Neural cell (in vitro differentiated cells): ENCODE measurements at regions not wholly inside any gene's neighbourhood (a gene's known extent, or its start where the extent isn't known, plus 50 kb on each side); places are given as distances from the start of the nearest gene placed in this dataset.

Experiments used
- H2AFZ ChIP-seq: fragments of 200-600, 300-800 bp; sonication (generic), shearing (Covaris generic); 2 replicates; pipeline ENCODE4 v1.6.0; 2014; ENCODE audit warnings: low read depth, mild to moderate bottlenecking, antibody characterized with exemption, low read length, moderate library complexity
- H3F3A ChIP-seq: fragments of 200-600 bp; shearing (Covaris generic); 2 replicates; pipeline ENCODE4 v1.6.1; 2016; ENCODE audit warnings: mild to moderate bottlenecking, moderate library complexity, mixed read lengths, antibody characterized with exemption, low read length; ENCODE audit not compliant: insufficient read depth, poor library complexity, severe bottlenecking
- H3K27ac ChIP-seq: fragments of 200-600, 300-800 bp; sonication (generic), shearing (Covaris generic); 2 replicates; pipeline ENCODE4 v1.5.1; 2014; ENCODE audit warnings: mild to moderate bottlenecking, low read length, moderate library complexity
- H3K27me3 ChIP-seq: fragments of 300-800, 200-600 bp; sonication (generic), shearing (Covaris generic); 2 replicates; pipeline ENCODE4 v1.6.0; 2014; ENCODE audit warnings: mild to moderate bottlenecking, low read depth, low read length, moderate library complexity; ENCODE audit not compliant: insufficient read depth
- H3K36me3 ChIP-seq: fragments of 300-800, 200-600 bp; sonication (generic), shearing (Covaris generic); 2 replicates; pipeline ENCODE4 v1.5.1; 2014; ENCODE audit warnings: mild to moderate bottlenecking, antibody characterized with exemption, low read length, moderate library complexity; ENCODE audit not compliant: insufficient read depth
- H3K4me2 ChIP-seq: fragments of 300-800, 200-600 bp; sonication (generic), shearing (Covaris generic); 2 replicates; pipeline ENCODE4 v1.6.0; 2014; ENCODE audit warnings: mild to moderate bottlenecking, low read length
- H3K4me3 ChIP-seq: fragments of 300-800, 200-600 bp; sonication (generic), shearing (Covaris generic); 2 replicates; pipeline ENCODE4 v1.5.1; 2014; ENCODE audit warnings: mild to moderate bottlenecking, low read length, moderate library complexity
- H3K79me2 ChIP-seq: fragments of 200-600 bp; shearing (Covaris generic); replicated peaks from 2 replicates; pipeline ENCODE4 v1.6.0; 2014; ENCODE audit warnings: mild to moderate bottlenecking, low read length, moderate library complexity; ENCODE audit not compliant: insufficient read depth
- H3K9ac ChIP-seq: fragments of 300-800, 200-600 bp; sonication (generic), shearing (Covaris generic); 2 replicates; pipeline ENCODE4 v1.6.1; 2016; ENCODE audit warnings: mild to moderate bottlenecking, low read length, mixed read lengths
- H3K9me2 ChIP-seq: fragments of 200-600 bp; shearing (Covaris generic); 2 replicates; pipeline ENCODE4 v1.6.1; 2016; ENCODE audit warnings: mild to moderate bottlenecking, low read length, mixed read lengths; ENCODE audit not compliant: insufficient read depth
- H3K9me3 ChIP-seq: fragments of 200-600, 300-800 bp; sonication (generic), shearing (Covaris generic); 2 replicates; pipeline ENCODE4 v1.6.1; 2016; ENCODE audit warnings: mild to moderate bottlenecking, mixed run types, low read length, moderate library complexity, mixed read lengths
- H4K20me1 ChIP-seq: fragments of 200-600 bp; shearing (Covaris generic); 2 replicates; pipeline ENCODE4 v1.6.1; 2016; ENCODE audit warnings: mild to moderate bottlenecking, mixed run types; ENCODE audit not compliant: insufficient read depth
- CTCF ChIP-seq: fragments of 450-650 bp; IDR thresholded peaks from 2 replicates; pipeline ENCODE4 v1.5.1; 2014; ENCODE audit warnings: antibody characterized with exemption, mild to moderate bottlenecking, moderate library complexity; ENCODE audit not compliant: poor library complexity, severe bottlenecking
- EP300 ChIP-seq: fragments of 450-650 bp; conservative IDR thresholded peaks from 2 replicates; pipeline ENCODE4 v1.6.1; 2014; ENCODE audit warnings: antibody characterized with exemption, mild to moderate bottlenecking, moderate library complexity; ENCODE audit not compliant: poor library complexity, severe bottlenecking
- EZH2 ChIP-seq: fragments of 200-600, 300-800 bp; shearing (Covaris generic), sonication (generic); IDR thresholded peaks from 2 replicates; pipeline ENCODE4 v1.6.1; 2014; ENCODE audit warnings: antibody characterized with exemption, low read length, borderline replicate concordance, mild to moderate bottlenecking; ENCODE audit not compliant: insufficient read depth, poor library complexity, severe bottlenecking
- MXI1 ChIP-seq: fragments of 450-650 bp; conservative IDR thresholded peaks from 2 replicates; pipeline ENCODE4 v1.6.1; 2014; ENCODE audit warnings: antibody characterized with exemption, mild to moderate bottlenecking; ENCODE audit not compliant: poor library complexity, severe bottlenecking
- POLR2AphosphoS5 ChIP-seq: IDR thresholded peaks from 2 replicates; pipeline ENCODE4 v1.6.1; 2012
- RAD21 ChIP-seq: fragments of 450-650 bp; conservative IDR thresholded peaks from 2 replicates; pipeline ENCODE4 v1.6.1; 2014; ENCODE audit warnings: antibody characterized with exemption, mild to moderate bottlenecking, moderate library complexity
- REST ChIP-seq: IDR thresholded peaks from 2 replicates; pipeline ENCODE4 v1.6.1; 2012; ENCODE audit warnings: borderline replicate concordance
- SMC3 ChIP-seq: fragments of 450-650 bp; conservative IDR thresholded peaks from 2 replicates; pipeline ENCODE4 v1.6.1; 2014; ENCODE audit warnings: antibody characterized with exemption, mild to moderate bottlenecking, moderate library complexity; ENCODE audit not compliant: poor library complexity
- TAF1 ChIP-seq: IDR thresholded peaks from 2 replicates; pipeline ENCODE4 v1.6.1; 2012; ENCODE audit warnings: low read depth

GRCh38 chr18:34345738-34346137 is 121.0 kb upstream of the NOL4 start:
- Histone ChIP-seq H3K9ac (no peak overlapping the region), H3K27me3 (no peaks in the 10 kb centered on the region), H3K9me3 (no peaks in the 10 kb centered on the region), H3K9me2 (no peaks in the 10 kb centered on the region), H2AFZ (no peak overlapping the region), H3K4me3 (no peak overlapping the region), H3K27ac (no peak overlapping the region), H3K36me3 (no peaks in the 10 kb centered on the region), H3K4me2 (no peak overlapping the region), H3F3A (no peaks in the 10 kb centered on the region), H4K20me1 (no peaks in the 10 kb centered on the region), H3K79me2 (no peaks in the 10 kb centered on the region)
- TF ChIP-seq EZH2: no peak
- TF ChIP-seq EP300: no peak
- no peak for TF ChIP-seq RAD21
- no peak for TF ChIP-seq CTCF
- TF ChIP-seq POLR2AphosphoS5: no peak
- no peak for TF ChIP-seq MXI1
- TF ChIP-seq REST: no peak
- TF ChIP-seq SMC3: no peak
- no peak for TF ChIP-seq TAF1

GRCh38 chr18:34350778-34351177 is 126.1 kb upstream of the NOL4 start:
- Histone ChIP-seq H3K9ac (no peak overlapping the region), H3K27ac (no peak overlapping the region), H2AFZ (no peak overlapping the region), H3K4me3 (no peak overlapping the region), H3K27me3 (no peaks in the 10 kb centered on the region), H3K4me2 (no peak overlapping the region), H3K9me3 (no peaks in the 10 kb centered on the region), H3K36me3 (no peaks in the 10 kb centered on the region), H4K20me1 (no peaks in the 10 kb centered on the region), H3F3A (no peaks in the 10 kb centered on the region), H3K79me2 (no peaks in the 10 kb centered on the region), H3K9me2 (no peaks in the 10 kb centered on the region)
- no peak for TF ChIP-seq MXI1
- TF ChIP-seq EZH2: no peak
- no peak for TF ChIP-seq RAD21
- TF ChIP-seq REST: no peak
- no peak for TF ChIP-seq EP300
- no peak for TF ChIP-seq TAF1
- TF ChIP-seq CTCF: no peak
- no peak for TF ChIP-seq POLR2AphosphoS5
- TF ChIP-seq SMC3: no peak
